ENCODE measurements at regions not wholly inside any gene's neighbourhood (a gene's known extent, or its start where the extent isn't known, plus 50 kb on each side); places are given as distances from the start of the nearest gene placed in this dataset.
"Not testable (repeated sequence)": the region's sequence is repeated elsewhere in the genome, so short reads cannot be mapped to it uniquely, and the experiment has no call there.

DNA sequence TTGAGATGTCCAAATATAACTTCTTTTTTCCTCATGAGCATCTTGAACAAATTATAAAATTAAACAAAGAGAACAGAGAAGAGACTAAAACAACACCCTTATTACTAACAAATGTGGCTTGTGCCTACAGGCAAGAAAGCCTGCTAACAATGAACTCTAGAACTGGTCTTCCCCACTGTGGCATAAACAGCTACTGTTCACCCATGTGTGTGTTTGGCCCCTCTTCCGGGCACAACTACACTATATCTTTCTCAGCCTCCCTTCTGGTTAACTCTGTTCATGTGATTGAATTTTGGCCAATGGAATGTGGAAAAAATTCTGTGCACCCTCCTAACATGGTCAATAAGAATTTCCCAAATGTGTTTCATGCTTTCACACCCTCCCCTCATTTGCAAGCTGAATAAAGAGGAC is 117.0 kb downstream of the KBTBD2 start:
- ATAC-seq (no peak), DNase-seq (ENCODE audit: low spot score in 2 of 2) (no peak)
- H3K36me3 Mint-ChIP-seq = no peaks in the 10 kb centered on the region
- H3K9me3 Mint-ChIP-seq = no peaks in the 10 kb centered on the region
- no peak overlapping the region for H3K27ac Mint-ChIP-seq

GRCh38 chr7:32768866-32769510 is 122.6 kb downstream of the KBTBD2 start:
- not testable (repeated sequence) for DNase-seq (ENCODE audit: low spot score in 2 of 2); H3K9me3 Mint-ChIP-seq; H3K36me3 Mint-ChIP-seq; H3K27ac Mint-ChIP-seq; ATAC-seq

- not testable (repeated sequence) for H3K9me3 Mint-ChIP-seq; H3K36me3 Mint-ChIP-seq; H3K27ac Mint-ChIP-seq; ATAC-seq; DNase-seq (ENCODE audit: low spot score in 2 of 2)
Observed at GRCh38 chr7:32768338-32768737, 123.2 kb downstream of the KBTBD2 start.

DNA sequence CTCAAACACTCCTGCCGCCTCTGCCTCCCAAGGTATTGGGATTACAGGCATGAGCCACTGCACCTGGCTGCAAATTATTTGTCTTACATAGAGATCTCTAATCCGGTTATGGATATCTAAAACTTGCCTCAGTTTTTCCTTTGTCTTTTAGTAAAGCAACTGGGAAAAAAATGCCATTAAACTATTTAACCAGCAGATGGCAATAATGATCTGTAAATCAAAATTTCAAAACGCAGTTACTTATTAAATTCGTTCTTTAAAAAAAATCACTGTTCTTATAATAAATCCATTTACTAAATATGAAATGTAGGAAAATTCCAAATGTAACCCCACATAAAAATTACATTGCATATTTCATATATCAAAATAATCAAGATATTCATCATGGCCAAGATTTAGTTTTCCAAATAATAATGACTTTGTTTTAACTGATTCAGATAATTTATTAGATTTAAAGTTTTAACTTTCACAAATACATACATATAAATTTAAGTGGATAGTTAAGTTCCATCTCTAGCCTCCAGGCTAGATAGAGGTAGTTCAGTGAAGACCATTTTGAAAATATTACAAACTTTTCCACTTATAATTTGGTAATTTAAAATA is 125.8 kb downstream of the KBTBD2 start:
- not testable (repeated sequence) for H3K9me3 Mint-ChIP-seq; H3K36me3 Mint-ChIP-seq; ATAC-seq; DNase-seq (ENCODE audit: low spot score in 2 of 2); H3K27ac Mint-ChIP-seq

DNA sequence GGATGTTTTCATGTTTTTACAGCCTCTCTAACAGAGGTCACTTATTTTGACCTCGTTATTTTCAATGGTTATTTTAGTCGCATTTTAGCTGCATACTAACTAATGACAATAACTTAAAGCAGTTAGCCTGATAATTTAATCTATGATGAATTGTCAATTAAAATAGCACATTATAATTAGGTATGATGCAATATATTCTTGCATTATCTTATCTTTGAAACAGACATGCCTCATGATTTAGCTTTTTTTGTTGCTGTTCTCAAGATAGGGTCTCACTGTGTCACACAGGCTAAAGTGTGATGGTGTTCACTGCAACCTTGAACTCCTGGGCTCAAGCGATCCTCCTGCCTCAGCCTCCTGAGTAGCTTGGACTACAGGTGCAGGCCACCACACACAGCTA is 126.4 kb downstream of the KBTBD2 start:
- no peak for DNase-seq (ENCODE audit: low spot score in 2 of 2)
- no peak for ATAC-seq
- Mint-ChIP-seq H3K9me3 (peaks cover 4 to 6% of the 10 kb centered on the region in 2 donors), H3K36me3 (peaks cover 0 to 6% of the 10 kb centered on the region in 2 donors), H3K27ac (no peak overlapping the region)

- H3K9me3 Mint-ChIP-seq = no peaks in the 10 kb centered on the region
- no peak for ATAC-seq
- H3K36me3 Mint-ChIP-seq = no peaks in the 10 kb centered on the region
- H3K27ac Mint-ChIP-seq = no peak overlapping the region
- DNase-seq (ENCODE audit: low spot score in 2 of 2) = no peak
Observed at GRCh38 chr7:32762925-32763293, 128.7 kb downstream of the KBTBD2 start.

- DNase-seq (ENCODE audit: low spot score in 2 of 2); H3K27ac Mint-ChIP-seq: not testable (repeated sequence)
Observed at GRCh38 chr7:32762206-32762924, 129.2 kb downstream of the KBTBD2 start.

GRCh38 chr7:32761451-32762205 is 129.9 kb downstream of the KBTBD2 start:
- H3K9me3 Mint-ChIP-seq = no peaks in the 10 kb centered on the region
- no peak overlapping the region for H3K27ac Mint-ChIP-seq
- no peaks in the 10 kb centered on the region for H3K36me3 Mint-ChIP-seq
- ATAC-seq (no peak), DNase-seq (ENCODE audit: low spot score in 2 of 2) (no peak)

More at GRCh38 chr7:32762206-32762924, 129.2 kb downstream of the KBTBD2 start:
- not testable (repeated sequence) for H3K9me3 Mint-ChIP-seq, H3K36me3 Mint-ChIP-seq
- ATAC-seq = peak in 1 of 2 donors; percentile 34

- H3K9me3 Mint-ChIP-seq, ATAC-seq: not testable (repeated sequence)
Observed at GRCh38 chr7:32760755-32761154, 130.8 kb downstream of the KBTBD2 start.

GRCh38 chr7:32759859-32760258 is 131.7 kb downstream of the KBTBD2 start:
- not testable (repeated sequence) for DNase-seq (ENCODE audit: low spot score in 2 of 2); H3K27ac Mint-ChIP-seq; H3K36me3 Mint-ChIP-seq; H3K9me3 Mint-ChIP-seq; ATAC-seq

More at GRCh38 chr7:32760755-32761154, 130.8 kb downstream of the KBTBD2 start:
- H3K36me3 Mint-ChIP-seq; DNase-seq (ENCODE audit: low spot score in 2 of 2); H3K27ac Mint-ChIP-seq: not testable (repeated sequence)

- not testable (repeated sequence) for ATAC-seq; H3K9me3 Mint-ChIP-seq; DNase-seq (ENCODE audit: low spot score in 2 of 2); H3K36me3 Mint-ChIP-seq; H3K27ac Mint-ChIP-seq
Observed at GRCh38 chr7:32753872-32754271, 137.7 kb downstream of the KBTBD2 start.

DNA sequence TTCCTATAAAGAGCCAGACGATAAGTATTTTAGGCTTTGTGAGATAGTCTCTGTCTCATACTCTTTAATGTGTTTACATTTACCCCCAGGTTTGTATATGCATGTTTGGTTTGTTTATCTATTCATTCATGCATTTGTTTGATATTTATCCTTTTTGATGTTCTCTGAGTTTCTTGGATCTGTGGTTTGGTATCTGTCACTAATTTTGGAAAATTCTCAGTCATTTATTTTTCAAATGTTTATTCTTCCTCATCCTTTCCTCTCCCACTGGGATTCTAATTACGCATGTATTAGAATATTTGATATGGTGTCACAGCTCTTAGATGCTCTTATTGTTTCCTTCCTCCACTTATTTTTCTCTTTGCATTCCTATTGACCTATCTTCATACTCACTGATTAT is 143.2 kb downstream of the KBTBD2 start:
- not testable (repeated sequence) for H3K27ac Mint-ChIP-seq; H3K36me3 Mint-ChIP-seq; H3K9me3 Mint-ChIP-seq; ATAC-seq; DNase-seq (ENCODE audit: low spot score in 2 of 2)

DNA sequence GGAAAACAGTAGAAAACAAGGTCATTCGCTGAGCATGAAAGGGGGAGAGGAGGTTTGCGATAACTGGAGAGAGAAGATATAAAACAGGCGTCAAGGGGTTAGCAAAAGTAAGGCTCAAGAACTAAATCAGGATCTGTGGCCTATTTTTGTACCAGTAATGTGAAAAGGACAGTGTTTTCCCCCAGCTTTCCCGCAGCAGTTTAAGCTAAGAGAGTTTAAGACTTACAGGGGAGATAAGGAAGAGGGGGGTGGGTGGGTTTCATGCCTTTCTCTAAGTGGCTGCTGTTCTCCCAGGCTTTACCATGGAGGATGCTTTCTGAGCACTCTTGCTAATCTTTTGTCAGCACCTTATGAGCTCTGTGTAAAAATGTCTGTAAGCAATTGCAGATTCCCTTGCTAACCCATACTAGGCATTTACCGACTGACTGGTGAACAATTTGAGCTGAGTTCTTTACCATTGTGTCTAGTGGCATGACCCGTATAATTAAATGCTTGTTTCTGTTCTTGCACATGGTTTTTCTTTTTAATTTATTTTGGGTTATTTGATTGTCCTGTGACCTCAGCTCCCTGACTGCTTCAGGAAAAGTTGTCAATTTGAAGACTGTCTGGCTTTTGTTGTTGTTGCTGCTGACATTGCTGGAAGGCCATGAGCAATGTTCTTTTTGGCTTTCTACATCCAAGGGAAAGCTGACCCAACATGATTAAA is 144.0 kb downstream of the KBTBD2 start:
- not testable (repeated sequence) for H3K36me3 Mint-ChIP-seq; DNase-seq (ENCODE audit: low spot score in 2 of 2); H3K27ac Mint-ChIP-seq; H3K9me3 Mint-ChIP-seq; ATAC-seq

GRCh38 chr7:32741853-32742476 is 149.6 kb downstream of the KBTBD2 start:
- H3K9me3 Mint-ChIP-seq; H3K36me3 Mint-ChIP-seq; H3K27ac Mint-ChIP-seq; DNase-seq (ENCODE audit: low spot score in 2 of 2): not testable (repeated sequence)
- ATAC-seq = peak in 1 of 2 donors; percentile 86

DNA sequence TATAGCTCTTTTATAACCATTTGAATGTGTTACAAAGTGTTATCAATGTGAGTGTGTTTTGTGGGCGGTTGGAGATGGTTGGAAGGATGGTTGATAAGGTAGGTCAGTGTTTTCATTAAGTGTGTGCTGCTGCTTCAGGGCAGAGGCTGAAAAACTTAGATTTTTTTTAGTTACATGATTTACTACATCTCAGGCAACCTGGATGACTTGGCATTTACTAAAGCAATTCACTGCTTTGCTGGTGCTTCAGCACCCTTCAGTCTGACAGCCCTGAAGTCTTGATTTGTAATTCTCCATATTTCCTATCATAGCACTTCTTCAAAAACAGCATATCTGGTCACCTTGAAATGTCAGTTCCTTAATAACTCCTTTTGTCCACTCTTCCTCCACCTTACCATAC is 151.8 kb downstream of the KBTBD2 start:
- DNase-seq (ENCODE audit: low spot score in 2 of 2); ATAC-seq; H3K36me3 Mint-ChIP-seq; H3K27ac Mint-ChIP-seq; H3K9me3 Mint-ChIP-seq: not testable (repeated sequence)

GRCh38 chr7:32738390-32738789 is 153.2 kb downstream of the KBTBD2 start:
- ATAC-seq; DNase-seq (ENCODE audit: low spot score in 2 of 2); H3K27ac Mint-ChIP-seq; H3K36me3 Mint-ChIP-seq; H3K9me3 Mint-ChIP-seq: not testable (repeated sequence)
